ENCODE measurements at regions not wholly inside any gene's neighbourhood (a gene's known extent, or its start where the extent isn't known, plus 50 kb on each side); places are given as distances from the start of the nearest gene placed in this dataset.

GRCh38 chr10:64059884-64060283, 538.7 kb downstream of the REEP3 start:
- TF ChIP-seq EZH2phosphoT487 (IDR thresholded peaks at IDR 0.05; ENCODE audit: unreplicated experiment), result no peak
- TF ChIP-seq REST (IDR thresholded peaks at IDR 0.05; ENCODE audit: unreplicated experiment), result no peak
- no peak for TF ChIP-seq CTCF (conservative IDR thresholded peaks at IDR 0.05; ENCODE audit: low read depth in 2 of 2)
